Esophagus muscularis mucosa (tissue), 4 donors: ENCODE measurements at regions not wholly inside any gene's neighbourhood (a gene's known extent, or its start where the extent isn't known, plus 50 kb on each side); places are given as distances from the start of the nearest gene placed in this dataset.

ENCODE experiments used
- DNase-seq: peaks from one replicate; pipeline ENCODE4 v3.0.0-alpha.2; 2017; ENCODE audit errors: extremely low spot score
- H3K27ac ChIP-seq, 4 donors: fragments of 200-600 bp; sonication (generic); replicated peaks in 1 of 4; 1 replicate in 3 of 4; 2 replicates in 1 of 4; pipeline ENCODE4 v1.5.1; 2016 to 2019; ENCODE audit warnings: mild to moderate bottlenecking in 1 of 4
- H3K27me3 ChIP-seq, 4 donors: fragments of 200-600 bp; sonication (generic); one replicate each; pipeline versions ENCODE4 v1.5.1 to v1.6.0; 2016 to 2019
- H3K36me3 ChIP-seq, 4 donors: fragments of 200-600 bp; sonication (generic); one replicate each; pipeline ENCODE4 v1.5.1; 2016 to 2019
- H3K4me1 ChIP-seq, 4 donors: fragments of 200-600 bp; sonication (generic); one replicate each; pipeline ENCODE4 v1.5.1; 2016 to 2019
- H3K4me3 ChIP-seq, 4 donors: fragments of 200-600 bp; sonication (generic); 1 replicate in 2 of 4; 2 replicates in 2 of 4; pipeline ENCODE4 v1.5.1; 2016 to 2019; ENCODE audit warnings: mild to moderate bottlenecking in 4 of 4, moderate library complexity in 1 of 4
- H3K9me3 ChIP-seq, 4 donors: fragments of 200-600 bp; sonication (generic); 1 replicate in 3 of 4; 2 replicates in 1 of 4; pipeline ENCODE4 v1.5.1; 2016 to 2019
- CTCF ChIP-seq, 3 experiments: fragments of 200-600 bp in 2 of 3; fragments of 450-650 bp in 1 of 3; sonication (generic) in 2 of 3; IDR thresholded peaks; one replicate each; pipeline ENCODE4 v1.5.1; 2017 to 2019; ENCODE audit warnings: antibody characterized with exemption in 3 of 3, mild to moderate bottlenecking in 2 of 3, moderate library complexity in 1 of 3
- EP300 ChIP-seq: sonication (generic); formaldehyde crosslinking; IDR thresholded peaks from one replicate; pipeline ENCODE4 v1.6.1; 2017; ENCODE audit warnings: antibody characterized with exemption
- POLR2A ChIP-seq: fragments of 450-650 bp; IDR thresholded peaks from one replicate; pipeline ENCODE4 v1.6.1; 2017; ENCODE audit warnings: antibody characterized with exemption, moderate library complexity, mild to moderate bottlenecking, low read depth
- POLR2AphosphoS5 ChIP-seq, 2 donors: sonication (generic); formaldehyde crosslinking; IDR thresholded peaks; one replicate each; pipeline ENCODE4 v1.6.1; 2017; ENCODE audit warnings: antibody characterized with exemption in 2 of 2
- WGBS: methylation state at CpG from one replicate; pipeline ENCODE4 v1.1.5; 2018; 5-methylcytosine and 5-hydroxymethylcytosine counted together
- intact Hi-C: fragments of 100-400 bp; cut with DNase I; formaldehyde crosslinking; loops from one replicate; pipeline ENCODE4 v1.15.1; 2023

GRCh38 chr7:128177768-128178550 is 63.1 kb upstream of the LEP start:
- H3K27me3 ChIP-seq: peaks cover 0 to 45% (median 3%) of the 10 kb centered on the region in 4 donors
- no peaks in the 10 kb centered on the region for H3K4me1 ChIP-seq
- WGBS: 55% methylated on average over 9 of the region's 9 CpGs
- no peak for DNase-seq
- H3K9me3 ChIP-seq: no peaks in the 10 kb centered on the region
- H3K36me3 ChIP-seq: no peaks in the 10 kb centered on the region
- intact Hi-C loops: no loop called here
- no peak overlapping the region for H3K4me3 ChIP-seq
- no peak overlapping the region for H3K27ac ChIP-seq
- no peak for TF ChIP-seq POLR2AphosphoS5 (IDR thresholded peaks at IDR 0.05)
- TF ChIP-seq POLR2A: no peak
- no peak for TF ChIP-seq EP300
- no peak for TF ChIP-seq CTCF (IDR thresholded peaks at IDR 0.05)

GRCh38 chr7:128178611-128179010 is 62.5 kb upstream of the LEP start:
- Histone ChIP-seq H3K9me3 (no peaks in the 10 kb centered on the region), H3K4me1 (no peaks in the 10 kb centered on the region), H3K27me3 (peaks cover 0 to 46% (median 3%) of the 10 kb centered on the region in 4 donors), H3K4me3 (no peak overlapping the region), H3K36me3 (no peaks in the 10 kb centered on the region), H3K27ac (no peak overlapping the region)
- DNase-seq: no peak
- no peak for TF ChIP-seq POLR2A
- intact Hi-C loops: no loop called here
- no CpG with 5 or more reads among the region's 3 CpGs for WGBS

- Histone ChIP-seq H3K4me1 (no peaks in the 10 kb centered on the region), H3K9me3 (no peaks in the 10 kb centered on the region), H3K4me3 (no peak overlapping the region), H3K27me3 (peaks cover 0 to 41% (median 0%) of the 10 kb centered on the region in 4 donors), H3K36me3 (no peaks in the 10 kb centered on the region), H3K27ac (no peak overlapping the region)
- TF ChIP-seq POLR2AphosphoS5 (IDR thresholded peaks at IDR 0.05) (no peak), CTCF (IDR thresholded peaks at IDR 0.05) (no peak), EP300 (no peak), POLR2A (no peak)
- DNase-seq: no peak
- WGBS: 74% methylated on average over 16 of the region's 16 CpGs
- intact Hi-C loops: no loop called here
These were observed 52.5 kb upstream of the LEP start for GRCh38 chr7:128188396-128189230.

- DNase-seq: no peak
These were observed 51.7 kb upstream of the LEP start for GRCh38 chr7:128189231-128189930.

More at GRCh38 chr7:128189231-128189930, 51.7 kb upstream of the LEP start:
- no peaks in the 10 kb centered on the region for H3K4me1 ChIP-seq
- no peaks in the 10 kb centered on the region for H3K36me3 ChIP-seq
- H3K27ac ChIP-seq: no peak overlapping the region
- peaks cover 0 to 7% (median 6%) of the 10 kb centered on the region in 4 donors for H3K9me3 ChIP-seq
- no peak overlapping the region for H3K4me3 ChIP-seq
- TF ChIP-seq POLR2A (no peak), POLR2AphosphoS5 (IDR thresholded peaks at IDR 0.05) (no peak), CTCF (IDR thresholded peaks at IDR 0.05) (no peak), EP300 (no peak)
- intact Hi-C loops: no loop called here
- H3K27me3 ChIP-seq: peaks cover 0 to 39% (median 0%) of the 10 kb centered on the region in 4 donors
- 86% methylated on average over 7 of the region's 8 CpGs for WGBS
